AG10803 (cell line): ENCODE measurements at regions not wholly inside any gene's neighbourhood (a gene's known extent, or its start where the extent isn't known, plus 50 kb on each side); places are given as distances from the start of the nearest gene placed in this dataset.
A peak's percentile ranks its signal among the peaks of the same experiment; 100 is the strongest.

Experiments used
- DNase-seq: peaks from one replicate; pipeline ENCODE4 v3.0.0; 2010; ENCODE audit warnings: low read depth
- H3K4me3 ChIP-seq: 2 replicates; pipeline ENCODE4 v1.5.1; 2011; ENCODE audit warnings: mild to moderate bottlenecking, low read length, control low read depth
- CTCF ChIP-seq: conservative IDR thresholded peaks from 2 replicates; pipeline ENCODE4 v1.5.1; 2011; ENCODE audit warnings: mild to moderate bottlenecking, low read length, control low read depth, inconsistent platforms

GRCh38 chr7:106181658-106182265 lies 69.7 kb upstream of the SYPL1 start:
- H3K4me3 ChIP-seq = no peak overlapping the region
- no peak for DNase-seq
- TF ChIP-seq CTCF = no peak

GRCh38 chr7:106180721-106181120 lies 68.6 kb upstream of the SYPL1 start:
- H3K4me3 ChIP-seq = no peak overlapping the region
- DNase-seq = no peak
- no peak for TF ChIP-seq CTCF

GRCh38 chr7:106179256-106179655 lies 67.1 kb upstream of the SYPL1 start:
- no peak for TF ChIP-seq CTCF
- DNase-seq = no peak
- no peak overlapping the region for H3K4me3 ChIP-seq

GRCh38 chr7:106178593-106179134 lies 66.6 kb upstream of the SYPL1 start:
- DNase-seq = peak; percentile 54
- peak; percentile 41 for TF ChIP-seq CTCF
- H3K4me3 ChIP-seq = no peak overlapping the region

- no peak for TF ChIP-seq CTCF
- no peak for DNase-seq
- no peak overlapping the region for H3K4me3 ChIP-seq
These were observed 65.9 kb upstream of the SYPL1 start for GRCh38 chr7:106177738-106178592.

- no peak for DNase-seq
These were observed 65.2 kb upstream of the SYPL1 start for GRCh38 chr7:106177300-106177690.

More at GRCh38 chr7:106177300-106177690, 65.2 kb upstream of the SYPL1 start:
- H3K4me3 ChIP-seq = no peak overlapping the region
- no peak for TF ChIP-seq CTCF
